ENCODE measurements at regions not wholly inside any gene's neighbourhood (a gene's known extent, or its start where the extent isn't known, plus 50 kb on each side); places are given as distances from the start of the nearest gene placed in this dataset.

- Histone ChIP-seq H3K4me1 (peaks cover 37 to 55% of the 10 kb centered on the region in 2 donors), H3K27me3 (no peaks in the 10 kb centered on the region), H3K36me3 (no peaks in the 10 kb centered on the region), H3K27ac (peak overlapping the region in 1 of 4 donors; percentile 89), H3K9me3 (no peaks in the 10 kb centered on the region), H3K4me3 (no peak overlapping the region)
- in situ Hi-C loops (cut with MboI; ENCODE audit: low sequenced_read_pairs in 4 of 4) (loop anchor here in 1 of 4 donors (10.0 kb wide), 1 partner anchor 74 kb away; no protein-coding TSS in a partner anchor), intact Hi-C loops (cut with DNase I; ENCODE audit: low total_unique reads) (loop anchor here (10.0 kb wide), 1 partner anchor 616 kb away; no protein-coding TSS in a partner anchor)
- ATAC-seq: no peak
- DNase-seq: no peak
- TF ChIP-seq CTCF (IDR thresholded peaks at IDR 0.05 in 4 of 5, conservative IDR thresholded peaks at IDR 0.05 in 1 of 5) (no peak), POLR2A (IDR thresholded peaks at IDR 0.05) (no peak)
These were observed 65.3 kb upstream of the SERP2 start for GRCh38 chr13:44308352-44308751.

DNA sequence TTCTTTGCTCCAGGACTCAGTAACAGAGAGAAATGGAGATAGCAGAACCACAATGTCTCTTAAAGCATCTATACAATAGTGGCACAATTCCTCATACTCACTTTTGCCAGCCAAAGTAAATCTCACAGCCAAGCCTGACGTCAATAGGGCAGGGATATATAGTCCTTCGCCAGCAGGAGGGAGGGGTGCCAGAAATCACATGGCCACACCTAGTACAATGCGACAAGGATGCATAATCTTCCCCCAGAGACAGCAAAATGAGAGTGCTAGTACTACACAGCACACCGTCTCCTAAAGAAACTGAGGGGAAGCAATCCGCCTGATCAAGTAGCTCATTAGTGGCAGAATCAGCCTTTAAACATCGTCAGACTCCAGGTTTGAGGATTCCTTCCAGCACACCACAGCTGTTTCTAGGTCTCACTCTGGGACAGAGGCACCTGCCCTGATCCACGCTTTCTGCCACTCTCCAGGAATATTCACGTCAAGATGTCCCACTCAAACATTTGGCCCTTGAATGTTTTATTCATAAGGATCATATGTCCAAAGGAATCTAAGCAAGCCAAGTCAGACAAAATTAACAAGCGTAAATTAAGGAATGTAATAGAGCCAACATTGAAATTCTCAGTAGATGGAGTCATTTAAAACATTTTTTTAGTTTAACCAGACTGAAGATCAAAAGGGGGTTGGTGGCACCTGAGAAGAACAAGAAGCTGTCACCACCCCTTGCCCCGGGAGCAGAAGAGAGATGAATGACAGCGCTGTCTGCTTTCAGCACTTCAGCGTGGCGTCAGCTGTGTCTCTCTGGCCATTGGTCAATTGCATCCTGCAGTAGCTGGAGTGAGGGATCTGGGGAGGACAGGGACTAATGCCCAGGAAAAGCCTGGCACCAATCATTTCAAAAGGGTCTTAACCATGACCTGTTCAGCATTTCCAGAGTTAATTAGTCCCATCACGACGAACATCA is 63.5 kb upstream of the SERP2 start:
- in situ Hi-C loops (cut with MboI; ENCODE audit: low sequenced_read_pairs in 4 of 4) (loop anchor here in 1 of 4 donors (10.0 kb wide), 2 partner anchors 75 to 125 kb away; no protein-coding TSS in a partner anchor), intact Hi-C loops (cut with DNase I; ENCODE audit: low total_unique reads) (loop anchor here (2.0 to 10.0 kb wide), 2 partner anchors 119 to 615 kb away; no protein-coding TSS in a partner anchor)
- Histone ChIP-seq H3K36me3 (no peaks in the 10 kb centered on the region), H3K4me3 (peak overlapping the region in 3 of 4 donors; percentile 17 to 21 (median 17)), H3K4me1 (peaks cover 24 to 42% of the 10 kb centered on the region in 2 donors), H3K9me3 (no peaks in the 10 kb centered on the region), H3K27ac (peak overlapping the region; percentile 78 to 87 (median 86)), H3K27me3 (no peaks in the 10 kb centered on the region)
- DNase-seq: peak; percentile 74 to 89
- no peak for TF ChIP-seq CTCF (IDR thresholded peaks at IDR 0.05 in 4 of 5, conservative IDR thresholded peaks at IDR 0.05 in 1 of 5)
- peak; percentile 72 to 78 for TF ChIP-seq POLR2A (IDR thresholded peaks at IDR 0.05)
- ATAC-seq: peak; percentile 88 to 94

- intact Hi-C loops (cut with DNase I; ENCODE audit: low total_unique reads) (loop anchor here (2.0 kb wide), 1 partner anchor 120 kb away; no protein-coding TSS in a partner anchor), in situ Hi-C loops (cut with MboI; ENCODE audit: low sequenced_read_pairs in 4 of 4) (loop anchor here in 1 of 4 donors (10.0 kb wide), 1 partner anchor 124 kb away; no protein-coding TSS in a partner anchor)
- H3K27me3 ChIP-seq: no peaks in the 10 kb centered on the region
- H3K9me3 ChIP-seq: no peaks in the 10 kb centered on the region
- TF ChIP-seq POLR2A (IDR thresholded peaks at IDR 0.05) (no peak), CTCF (IDR thresholded peaks at IDR 0.05 in 4 of 5, conservative IDR thresholded peaks at IDR 0.05 in 1 of 5) (no peak)
- H3K4me3 ChIP-seq: no peak overlapping the region
- peak; percentile 57 to 59 for ATAC-seq
- peak; percentile 59 to 79 for DNase-seq
- no peaks in the 10 kb centered on the region for H3K36me3 ChIP-seq
- peak overlapping the region; percentile 78 to 87 (median 86) for H3K27ac ChIP-seq
- H3K4me1 ChIP-seq: peaks cover 17 to 31% of the 10 kb centered on the region in 2 donors
These were observed 62.4 kb upstream of the SERP2 start for GRCh38 chr13:44311011-44311780.

DNA sequence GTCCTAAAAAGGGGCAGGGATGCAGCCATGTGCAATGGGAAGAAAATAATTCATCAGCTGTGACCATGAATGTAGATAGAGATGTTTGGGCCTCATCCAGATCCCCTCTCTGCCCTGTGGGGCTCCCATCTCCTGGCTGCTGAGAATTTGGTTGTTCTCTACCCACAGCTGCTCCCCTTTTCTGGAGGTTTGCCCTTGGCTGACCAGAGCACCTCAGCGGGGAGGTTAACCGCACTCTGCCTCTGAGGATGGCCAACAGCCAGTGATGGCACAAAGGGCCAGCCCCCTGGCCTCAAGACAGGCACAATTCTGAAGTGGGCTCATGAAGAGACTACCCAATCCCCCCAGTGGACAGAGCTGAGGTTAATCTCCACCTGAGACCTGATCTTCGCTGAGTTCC is 61.5 kb upstream of the SERP2 start:
- Histone ChIP-seq H3K27ac (no peak overlapping the region), H3K4me1 (peaks cover 16 to 26% of the 10 kb centered on the region in 2 donors), H3K36me3 (no peaks in the 10 kb centered on the region), H3K4me3 (no peak overlapping the region), H3K9me3 (no peaks in the 10 kb centered on the region), H3K27me3 (no peaks in the 10 kb centered on the region)
- ATAC-seq (no peak), DNase-seq (no peak)
- in situ Hi-C loops (cut with MboI; ENCODE audit: low sequenced_read_pairs in 4 of 4) (loop anchor here in 1 of 4 donors (10.0 kb wide), 1 partner anchor 123 kb away; no protein-coding TSS in a partner anchor), intact Hi-C loops (cut with DNase I; ENCODE audit: low total_unique reads) (no loop called here)
- TF ChIP-seq POLR2A (IDR thresholded peaks at IDR 0.05) (no peak), CTCF (IDR thresholded peaks at IDR 0.05 in 4 of 5, conservative IDR thresholded peaks at IDR 0.05 in 1 of 5) (no peak)
